WERI-Rb-1 (cell line): ENCODE measurements at regions not wholly inside any gene's neighbourhood (a gene's known extent, or its start where the extent isn't known, plus 50 kb on each side); places are given as distances from the start of the nearest gene placed in this dataset.

ENCODE experiments used
- DNase-seq: peaks from one replicate; pipeline ENCODE4 v3.0.0-alpha.2; 2020
- H3K27ac ChIP-seq: fragments of 250-450 bp; sonication (Bioruptor Pico); 2 replicates; pipeline ENCODE4 v1.5.1; 2020; ENCODE audit warnings: mild to moderate bottlenecking, moderate library complexity
- H3K27me3 ChIP-seq: fragments of 250-450 bp; sonication (Bioruptor Pico); 2 replicates; pipeline ENCODE4 v1.5.1; 2021; ENCODE audit warnings: mild to moderate bottlenecking, low read depth, moderate library complexity; ENCODE audit not compliant: insufficient read depth, severe bottlenecking
- H3K36me3 ChIP-seq: fragments of 250-450 bp; sonication (Bioruptor Pico); 2 replicates; pipeline ENCODE4 v1.5.1; 2020; ENCODE audit warnings: mild to moderate bottlenecking, moderate library complexity
- H3K4me3 ChIP-seq: 2 replicates; pipeline ENCODE4 v1.5.1; 2011; ENCODE audit warnings: low read depth, mild to moderate bottlenecking, control low read depth, low read length
- H3K9me3 ChIP-seq: fragments of 250-450 bp; sonication (Bioruptor Pico); 2 replicates; pipeline ENCODE4 v1.5.1; 2021; ENCODE audit warnings: mild to moderate bottlenecking, moderate library complexity; ENCODE audit not compliant: severe bottlenecking
- CTCF ChIP-seq: IDR thresholded peaks from 2 replicates; pipeline ENCODE4 v1.5.1; 2011; ENCODE audit warnings: low read depth, mild to moderate bottlenecking, control low read depth, inconsistent platforms, low read length

- Histone ChIP-seq H3K36me3 (no peaks in the 10 kb centered on the region), H3K27me3 (no peaks in the 10 kb centered on the region)
These were observed 565.3 kb upstream of the SALL3 start for GRCh38 chr18:78414302-78414701.

GRCh38 chr18:78416853-78417252, 562.8 kb upstream of the SALL3 start:
- Histone ChIP-seq H3K27me3 (no peaks in the 10 kb centered on the region), H3K27ac (no peak overlapping the region), H3K36me3 (no peaks in the 10 kb centered on the region), H3K9me3 (no peaks in the 10 kb centered on the region), H3K4me3 (no peak overlapping the region)
- TF ChIP-seq CTCF, result no peak
- DNase-seq, result no peak

More at GRCh38 chr18:78414302-78414701, 565.3 kb upstream of the SALL3 start:
- no peak for DNase-seq
- H3K27ac ChIP-seq, result no peak overlapping the region
- no peaks in the 10 kb centered on the region for H3K9me3 ChIP-seq
- H3K4me3 ChIP-seq, result no peak overlapping the region
- TF ChIP-seq CTCF, result no peak

GRCh38 chr18:78418379-78418778, 561.2 kb upstream of the SALL3 start:
- no peaks in the 10 kb centered on the region for H3K9me3 ChIP-seq
- H3K4me3 ChIP-seq, result no peak overlapping the region
- no peaks in the 10 kb centered on the region for H3K36me3 ChIP-seq
- H3K27ac ChIP-seq, result no peak overlapping the region
- H3K27me3 ChIP-seq, result no peaks in the 10 kb centered on the region
- no peak for DNase-seq
- no peak for TF ChIP-seq CTCF

GRCh38 chr18:78419171-78419570, 560.4 kb upstream of the SALL3 start:
- TF ChIP-seq CTCF, result no peak
- no peak for DNase-seq

GRCh38 chr18:78420116-78420515, 559.5 kb upstream of the SALL3 start:
- no peak for TF ChIP-seq CTCF
- no peak for DNase-seq
- Histone ChIP-seq H3K27me3 (no peaks in the 10 kb centered on the region), H3K4me3 (no peak overlapping the region), H3K9me3 (no peaks in the 10 kb centered on the region), H3K36me3 (no peaks in the 10 kb centered on the region), H3K27ac (no peak overlapping the region)

More at GRCh38 chr18:78419171-78419570, 560.4 kb upstream of the SALL3 start:
- Histone ChIP-seq H3K27me3 (no peaks in the 10 kb centered on the region), H3K36me3 (no peaks in the 10 kb centered on the region), H3K9me3 (no peaks in the 10 kb centered on the region), H3K27ac (no peak overlapping the region), H3K4me3 (no peak overlapping the region)

GRCh38 chr18:78421392-78421791, 558.2 kb upstream of the SALL3 start:
- Histone ChIP-seq H3K36me3 (no peaks in the 10 kb centered on the region), H3K4me3 (no peak overlapping the region), H3K27ac (no peak overlapping the region), H3K27me3 (no peaks in the 10 kb centered on the region), H3K9me3 (no peaks in the 10 kb centered on the region)
- DNase-seq, result no peak
- no peak for TF ChIP-seq CTCF
